Activated CD8-positive, alpha-beta memory T cell treated with anti-CD3 and anti-CD28 coated beads, Interleukin-2, amount 50 U/mL, for 48 hours (primary cell): ENCODE measurements at regions not wholly inside any gene's neighbourhood (a gene's known extent, or its start where the extent isn't known, plus 50 kb on each side); places are given as distances from the start of the nearest gene placed in this dataset.
"Not testable (repeated sequence)": the region's sequence is repeated elsewhere in the genome, so short reads cannot be mapped to it uniquely, and the experiment has no call there.

Experiments
- DNase-seq: peaks from one replicate; pipeline ENCODE4 v3.0.0-alpha.2; 2020

DNA sequence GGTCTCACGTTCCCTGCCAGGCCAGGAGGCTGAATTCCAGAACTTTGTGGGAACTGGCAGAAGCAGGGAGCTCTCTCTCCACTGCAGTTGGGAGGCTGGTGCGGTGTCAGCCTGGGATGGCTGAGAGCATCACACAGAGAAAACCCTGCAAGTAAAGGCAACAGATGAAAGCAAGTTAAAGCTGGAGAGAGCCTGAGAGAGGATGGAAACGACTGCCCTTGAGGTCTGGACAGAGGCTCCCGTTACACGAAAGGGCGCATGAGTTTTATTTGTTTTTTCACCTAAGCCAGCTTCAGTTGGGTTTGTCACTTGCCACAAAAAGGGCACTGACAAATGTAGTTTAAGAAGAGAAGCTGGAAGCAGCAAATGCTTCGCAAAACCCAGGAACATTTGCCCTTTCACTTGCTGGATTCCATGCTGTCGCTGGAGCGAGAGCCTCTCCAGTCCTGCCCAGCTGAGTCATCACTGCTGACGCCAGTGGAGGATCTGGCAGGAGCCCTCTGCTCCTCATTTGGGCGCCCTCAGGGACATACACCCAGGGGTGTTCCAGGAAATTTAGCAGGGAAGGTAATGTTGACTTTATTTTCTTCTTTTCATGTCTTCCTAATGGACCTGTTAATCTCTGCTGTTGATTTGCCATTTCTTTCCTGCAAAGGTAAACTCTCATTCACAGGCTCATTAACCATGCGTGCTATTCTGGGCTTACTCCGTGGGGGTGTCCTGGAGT lies 308.8 kb upstream of the SFSWAP start:
- not testable (repeated sequence) for DNase-seq

DNA sequence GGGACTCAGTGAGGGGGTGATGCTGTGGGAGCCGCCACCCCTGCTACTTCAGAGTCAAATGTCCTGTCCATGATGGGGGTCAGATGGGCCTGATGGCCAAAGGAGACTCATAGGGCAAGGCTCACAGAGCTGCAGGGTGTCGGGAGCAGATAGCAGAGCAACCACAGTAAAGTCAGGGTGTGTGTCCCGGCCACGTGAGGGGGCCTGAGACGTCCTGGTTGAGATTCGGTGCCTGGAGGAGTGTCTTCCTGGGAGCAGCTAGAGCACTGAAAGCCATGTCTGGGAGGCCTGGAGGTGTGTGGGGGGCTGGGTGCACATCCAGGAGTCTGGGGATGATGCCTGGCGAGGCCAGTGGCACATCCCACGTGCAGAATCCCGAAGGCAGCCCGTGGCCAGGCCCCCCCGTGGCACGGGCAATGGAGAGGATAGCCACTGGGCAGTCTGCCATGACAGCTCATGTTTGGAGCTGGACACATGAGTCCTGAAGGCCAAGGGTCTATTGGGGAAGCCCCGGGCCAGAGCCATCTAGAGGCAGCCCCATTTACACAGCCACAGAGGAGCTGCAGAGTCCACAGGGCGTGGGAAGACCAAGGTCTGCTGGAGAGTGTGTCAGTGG lies 308.0 kb upstream of the SFSWAP start:
- DNase-seq = no peak

DNA sequence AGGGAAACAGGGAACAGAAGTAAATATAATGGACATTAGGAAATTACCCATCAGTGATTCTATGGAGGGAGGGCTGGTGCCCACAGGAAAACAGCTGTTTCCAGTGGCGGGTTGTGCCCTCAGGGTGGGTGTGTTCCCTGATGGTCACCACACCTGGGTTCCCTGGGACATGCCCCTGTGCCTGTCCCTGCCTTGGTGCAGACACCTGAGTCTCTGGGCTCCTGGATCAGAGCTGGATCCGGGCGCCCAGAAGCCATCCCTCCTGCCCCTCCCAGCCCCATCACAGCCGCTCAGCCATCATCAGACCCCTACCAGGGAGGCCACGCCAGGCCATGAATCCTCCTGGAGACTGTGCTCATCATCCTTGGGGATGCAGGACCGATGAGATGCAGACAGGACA lies 307.2 kb upstream of the SFSWAP start:
- DNase-seq = no peak

- no peak for DNase-seq
These were observed 306.2 kb upstream of the SFSWAP start for GRCh38 chr12:131404705-131405104.

DNA sequence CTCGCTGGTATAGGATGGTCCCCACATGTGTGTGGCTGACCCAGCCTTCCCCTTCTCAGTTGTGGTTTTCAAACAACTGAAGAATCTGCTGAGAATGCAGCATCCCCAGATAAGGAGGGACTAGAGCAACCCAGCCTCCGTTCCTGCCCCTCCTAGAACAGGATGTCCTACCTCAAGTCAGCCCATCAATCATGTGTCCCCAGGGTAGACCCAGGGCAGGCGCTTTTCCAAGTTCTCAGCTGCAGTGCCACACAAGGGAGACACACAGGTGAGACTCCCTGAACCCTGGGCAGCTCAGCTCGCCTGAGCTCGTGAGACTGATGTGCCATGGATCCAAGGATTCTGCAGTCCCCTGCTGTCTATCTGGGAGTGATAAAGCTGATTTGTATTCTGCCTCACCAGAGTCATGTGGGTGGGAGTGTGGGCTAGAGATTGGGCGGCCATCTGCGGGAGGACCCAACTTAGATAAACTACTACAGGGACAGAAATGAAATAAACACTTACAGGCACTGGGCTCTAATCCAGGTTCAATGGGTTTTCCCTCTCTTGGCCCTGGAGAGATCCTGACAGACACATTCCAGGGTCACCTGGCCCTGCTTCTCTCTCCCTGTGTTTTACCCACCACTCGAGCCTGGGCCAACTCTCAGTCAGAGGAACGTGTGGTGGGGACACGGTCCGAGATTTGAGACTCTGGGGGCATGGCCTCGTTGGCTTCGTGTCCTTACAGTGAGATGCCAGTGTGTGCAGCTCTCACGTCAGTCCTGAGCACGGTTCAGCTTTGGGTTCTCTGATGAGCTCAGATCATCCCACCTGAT lies 303.5 kb upstream of the SFSWAP start:
- no peak for DNase-seq

DNA sequence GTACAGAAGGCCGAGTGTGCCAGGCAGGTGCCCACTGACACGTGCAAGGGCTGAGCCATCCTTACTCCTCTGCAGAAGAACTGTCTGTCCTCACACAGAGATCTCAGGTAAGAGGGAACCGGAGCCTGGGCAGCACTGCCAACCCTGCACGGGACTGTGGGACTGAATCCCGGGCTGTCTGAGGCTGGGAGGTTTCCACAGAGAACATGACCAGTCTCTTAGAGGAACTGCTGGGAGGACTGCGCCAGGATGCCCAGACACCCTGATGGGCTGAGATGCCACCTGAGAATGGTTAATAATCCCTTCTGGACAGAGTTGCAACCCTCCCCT lies 302.9 kb upstream of the SFSWAP start:
- no peak for DNase-seq

GRCh38 chr12:131408484-131408883 lies 302.4 kb upstream of the SFSWAP start:
- no peak for DNase-seq

DNA sequence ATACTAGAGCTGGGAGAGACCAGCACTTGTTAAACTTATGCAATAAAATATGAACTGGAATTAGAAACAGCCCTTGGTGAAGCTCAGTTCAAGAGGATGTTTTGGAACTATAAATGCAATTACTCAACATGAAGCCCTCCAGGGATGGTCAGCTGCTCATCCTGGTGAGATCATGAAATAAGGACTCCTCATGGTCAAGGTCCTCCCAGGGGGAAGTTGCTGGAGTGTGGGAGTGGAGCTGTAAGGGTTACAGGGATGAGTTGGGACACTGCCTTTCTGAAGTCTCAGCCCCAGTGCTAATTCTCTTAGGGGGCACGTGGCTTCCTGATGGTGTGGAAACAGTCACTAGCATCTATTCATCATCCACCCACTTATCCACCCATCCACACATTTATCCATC lies 301.7 kb upstream of the SFSWAP start:
- no peak for DNase-seq

DNA sequence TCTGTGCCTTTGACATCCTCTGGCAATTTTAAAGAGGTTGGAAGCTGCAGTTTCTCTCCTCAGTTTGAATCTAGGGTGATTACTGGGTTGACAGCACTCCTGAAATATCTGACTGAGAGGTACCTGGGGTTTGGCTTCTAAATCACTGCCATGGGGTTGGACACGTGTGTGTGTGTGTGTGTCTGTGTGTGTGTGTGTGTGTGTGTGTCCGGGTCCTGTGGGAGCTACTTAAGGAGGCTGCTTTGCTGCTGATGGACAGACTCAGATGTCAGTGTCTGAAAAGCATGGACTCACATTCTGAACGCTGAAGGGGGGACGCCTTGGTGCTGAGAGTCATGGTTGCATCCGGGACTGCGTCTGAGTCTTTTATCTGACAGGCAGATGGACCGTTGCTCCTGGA lies 299.1 kb upstream of the SFSWAP start:
- not testable (repeated sequence) for DNase-seq

DNA sequence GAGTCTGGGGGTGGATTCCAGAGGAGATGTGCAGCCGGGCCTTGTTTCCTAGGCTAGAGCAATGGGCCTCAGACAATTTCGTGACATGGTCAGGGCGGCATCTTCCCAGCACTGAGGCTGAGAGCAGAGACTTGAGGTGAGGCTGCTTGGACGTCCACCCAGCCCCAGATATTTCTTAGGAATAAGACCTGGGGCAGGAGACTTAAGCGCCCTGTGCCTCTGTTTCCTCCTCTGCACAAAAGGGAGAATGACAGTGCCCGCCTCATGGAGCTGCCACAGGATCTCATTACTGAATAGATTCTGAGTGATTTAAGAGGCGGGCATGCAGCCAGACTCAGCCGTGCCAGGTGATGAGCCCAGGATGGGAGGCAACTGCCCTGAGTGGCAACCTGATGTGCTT lies 297.9 kb upstream of the SFSWAP start:
- DNase-seq = no peak

GRCh38 chr12:131413471-131413870 lies 297.4 kb upstream of the SFSWAP start:
- no peak for DNase-seq

DNA sequence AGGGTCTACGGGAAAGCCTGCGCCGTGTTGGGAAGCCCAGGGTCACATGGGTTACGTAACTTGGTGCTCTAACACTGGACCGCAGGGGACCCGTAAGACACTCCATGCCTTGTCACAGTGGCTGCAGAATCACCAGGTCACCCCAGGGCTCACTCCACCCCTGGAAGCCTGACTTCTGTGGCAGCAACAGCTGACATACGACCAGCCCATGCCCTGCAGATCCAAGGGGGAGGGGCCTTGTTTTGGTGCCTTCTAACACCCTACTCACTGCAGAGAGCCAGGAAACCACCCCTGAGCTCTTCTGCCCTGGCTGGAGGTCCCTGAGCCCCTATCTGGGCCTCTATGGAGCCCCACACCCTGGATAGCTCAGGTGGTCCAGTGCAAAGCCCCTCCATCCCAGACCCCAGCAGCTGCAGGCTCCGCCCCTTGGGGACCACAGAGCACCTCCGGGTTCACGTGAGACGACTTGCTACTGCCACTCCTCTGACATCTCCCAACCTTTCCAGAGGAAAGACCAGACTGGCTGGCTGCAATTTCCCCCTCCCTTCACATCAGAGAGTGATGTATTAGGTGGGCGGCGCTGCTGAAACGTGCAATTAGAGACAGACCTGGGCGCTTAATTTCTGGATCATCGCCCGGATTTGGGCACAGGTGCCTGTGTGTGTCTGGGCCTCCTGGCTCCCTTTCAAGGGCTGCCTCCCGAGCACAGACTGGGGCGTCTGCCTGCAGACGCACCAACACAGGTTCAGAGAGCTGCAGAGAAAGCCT lies 296.6 kb upstream of the SFSWAP start:
- not testable (repeated sequence) for DNase-seq

GRCh38 chr12:131415781-131416180 lies 295.1 kb upstream of the SFSWAP start:
- no peak for DNase-seq

GRCh38 chr12:131418121-131418520 lies 292.8 kb upstream of the SFSWAP start:
- no peak for DNase-seq

DNA sequence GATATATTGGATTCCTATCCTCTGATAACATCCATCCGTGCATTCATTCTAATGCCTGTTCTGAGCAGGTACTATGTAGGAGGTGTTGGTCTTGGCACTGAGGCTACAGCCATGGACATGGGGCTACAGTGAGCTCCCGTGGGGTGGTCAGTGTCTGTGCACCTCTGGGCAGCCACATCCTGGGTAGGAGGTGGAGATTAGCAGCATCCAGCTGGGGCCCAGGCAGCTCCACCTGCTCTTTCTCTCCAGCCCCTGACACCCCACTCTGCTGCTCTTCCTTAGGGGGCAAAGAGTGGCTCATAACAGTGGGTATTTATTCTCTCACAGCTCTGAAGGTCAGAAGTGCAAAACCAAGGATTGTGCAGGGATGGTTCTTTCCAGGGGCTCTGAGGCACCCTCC lies 292.0 kb upstream of the SFSWAP start:
- no peak for DNase-seq

- no peak for DNase-seq
These were observed 289.9 kb upstream of the SFSWAP start for GRCh38 chr12:131420867-131421447.

- DNase-seq = no peak
These were observed 289.2 kb upstream of the SFSWAP start for GRCh38 chr12:131421509-131422186.

DNA sequence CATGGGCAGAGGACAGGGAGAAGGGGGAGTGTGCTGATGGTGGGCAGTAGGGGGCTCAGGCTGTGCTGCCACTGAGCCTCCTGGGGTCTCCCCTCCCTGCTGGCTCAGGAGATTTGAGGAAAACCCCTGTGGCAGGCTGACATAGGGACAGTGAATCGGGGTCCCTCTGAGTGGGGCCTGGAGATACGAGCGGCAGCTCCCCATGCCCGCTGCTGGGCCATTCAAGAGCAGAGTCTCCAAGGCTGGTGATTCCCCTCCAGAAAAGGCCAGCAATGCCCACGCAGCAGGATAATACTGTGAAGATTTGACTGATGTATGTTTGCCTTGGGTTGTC lies 288.7 kb upstream of the SFSWAP start:
- no peak for DNase-seq

- no peak for DNase-seq
These were observed 288.1 kb upstream of the SFSWAP start for GRCh38 chr12:131422744-131423143.

- DNase-seq = no peak
These were observed 286.6 kb upstream of the SFSWAP start for GRCh38 chr12:131424270-131424669.

DNA sequence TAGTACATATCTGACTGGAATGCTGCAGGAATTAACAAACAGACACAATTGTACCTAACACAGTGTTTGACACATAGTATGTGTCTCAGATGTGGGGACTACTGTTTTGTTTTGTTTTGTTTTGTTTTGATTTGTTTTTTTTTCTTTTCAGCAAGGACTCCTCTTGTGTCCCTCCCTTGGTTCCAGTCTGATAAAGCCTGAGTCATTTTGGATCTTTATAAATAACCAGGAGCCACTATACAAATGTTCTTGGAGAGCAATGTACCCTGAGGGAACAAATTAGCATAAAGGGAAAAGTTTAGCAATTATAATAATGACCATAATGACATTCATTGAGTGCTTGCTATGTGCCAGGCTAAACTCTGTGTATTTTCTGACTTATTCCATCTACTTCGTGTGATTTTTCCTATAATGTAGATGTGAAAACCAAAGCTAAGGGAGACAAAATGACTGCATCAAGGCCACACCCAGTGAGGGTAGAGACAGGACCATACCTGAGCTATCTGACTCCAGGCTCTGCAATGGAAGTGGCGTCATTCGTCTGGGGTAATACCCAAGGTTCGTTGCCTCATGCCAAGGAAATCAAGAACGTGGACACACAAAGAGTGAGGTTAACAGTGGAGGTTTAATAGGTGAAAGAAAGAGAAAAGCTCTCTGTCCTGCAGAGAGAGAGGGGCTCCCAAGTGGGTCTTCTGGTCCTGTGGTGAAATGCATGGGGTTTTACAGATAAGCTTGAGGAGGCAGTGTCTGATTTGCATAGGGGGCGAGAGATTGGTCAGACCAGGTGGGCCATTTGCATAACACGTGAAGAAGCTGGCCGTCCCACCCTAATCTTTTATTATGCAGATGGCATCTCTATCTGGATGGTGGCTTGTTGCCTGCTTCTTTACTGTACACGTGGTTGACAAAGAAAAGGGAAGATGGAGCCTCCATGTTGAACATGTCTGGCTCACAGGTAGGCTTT lies 285.5 kb upstream of the SFSWAP start:
- no peak for DNase-seq
